SKM-1 treated with dmso at 0.1 percent for 144 hours (cell line): ENCODE measurements at regions not wholly inside any gene's neighbourhood (a gene's known extent, or its start where the extent isn't known, plus 50 kb on each side); places are given as distances from the start of the nearest gene placed in this dataset.
"Not testable (repeated sequence)": the region's sequence is repeated elsewhere in the genome, so short reads cannot be mapped to it uniquely, and the experiment has no call there.

Source experiments
- DNase-seq: peaks from one replicate; lab custom pipeline; 2025; ENCODE audit not compliant: unreplicated experiment; lab: John Stamatoyannopoulos, UW

GRCh38 chrX:117510453-117510852 is 606.2 kb downstream of the KLHL13 start:
- no peak for DNase-seq

GRCh38 chrX:117508021-117508420 is 608.6 kb downstream of the KLHL13 start:
- DNase-seq: no peak

- no peak for DNase-seq
Observed at GRCh38 chrX:117487421-117487820, 629.2 kb downstream of the KLHL13 start.

GRCh38 chrX:117483950-117484349 is 632.7 kb downstream of the KLHL13 start:
- no peak for DNase-seq

GRCh38 chrX:117458243-117458968 is 658.2 kb downstream of the KLHL13 start:
- DNase-seq: no peak

GRCh38 chrX:117455787-117456186 is 660.8 kb downstream of the KLHL13 start:
- no peak for DNase-seq

- no peak for DNase-seq
Observed at GRCh38 chrX:117429501-117429900, 687.1 kb downstream of the KLHL13 start.

- no peak for DNase-seq
Observed at GRCh38 chrX:117407449-117408150, 709.0 kb downstream of the KLHL13 start.

- DNase-seq: no peak
Observed at GRCh38 chrX:117400839-117401238, 715.8 kb downstream of the KLHL13 start.

GRCh38 chrX:117400005-117400404 is 716.6 kb downstream of the KLHL13 start:
- no peak for DNase-seq

- no peak for DNase-seq
Observed at GRCh38 chrX:117397844-117398243, 718.8 kb downstream of the KLHL13 start.

- not testable (repeated sequence) for DNase-seq
Observed at GRCh38 chrX:117394506-117395070, 722.0 kb downstream of the KLHL13 start.

GRCh38 chrX:117392360-117392759 is 724.2 kb downstream of the KLHL13 start:
- DNase-seq: not testable (repeated sequence)

- DNase-seq: no peak
Observed at GRCh38 chrX:117376460-117376859, 740.1 kb downstream of the KLHL13 start.

GRCh38 chrX:117335209-117335608 is 781.4 kb downstream of the KLHL13 start:
- DNase-seq: no peak

- no peak for DNase-seq
Observed at GRCh38 chrX:117327373-117327772, 789.2 kb downstream of the KLHL13 start.

- no peak for DNase-seq
Observed at GRCh38 chrX:117325706-117326105, 790.9 kb downstream of the KLHL13 start.

- no peak for DNase-seq
Observed at GRCh38 chrX:117305168-117305766, 811.3 kb downstream of the KLHL13 start.

GRCh38 chrX:117301086-117301485 is 815.5 kb downstream of the KLHL13 start:
- no peak for DNase-seq

- no peak for DNase-seq
Observed at GRCh38 chrX:117291760-117292159, 824.9 kb downstream of the KLHL13 start.

- DNase-seq: no peak
Observed at GRCh38 chrX:117274965-117275364, 812.2 kb upstream of the CT83 start.
